ENCODE measurements at regions not wholly inside any gene's neighbourhood (a gene's known extent, or its start where the extent isn't known, plus 50 kb on each side); places are given as distances from the start of the nearest gene placed in this dataset.

GRCh38 chr12:84507956-84508850 is 404.4 kb downstream of the SLC6A15 start:
- peak in 1 of 2 donors; percentile 50 for DNase-seq (ENCODE audit: low spot score in 2 of 2)

GRCh38 chr12:84506282-84506681 is 406.3 kb downstream of the SLC6A15 start:
- Histone ChIP-seq H3K27ac (no peak overlapping the region), H3K36me3 (no peaks in the 10 kb centered on the region), H3K4me3 (no peak overlapping the region), H3K4me1 (peaks cover 15% of the 10 kb centered on the region), H3K27me3 (no peaks in the 10 kb centered on the region), H3K9me3 (no peaks in the 10 kb centered on the region)
- WGBS: 62% methylated on average over 5 of the region's 5 CpGs
- DNase-seq (ENCODE audit: low spot score in 2 of 2): no peak
- TF ChIP-seq EP300 (IDR thresholded peaks at IDR 0.05) (no peak), POLR2A (IDR thresholded peaks at IDR 0.05) (no peak), POLR2AphosphoS5 (IDR thresholded peaks at IDR 0.05) (no peak), CTCF (IDR thresholded peaks at IDR 0.05) (no peak)

More at GRCh38 chr12:84507956-84508850, 404.4 kb downstream of the SLC6A15 start:
- TF ChIP-seq POLR2AphosphoS5 (IDR thresholded peaks at IDR 0.05) (no peak), CTCF (IDR thresholded peaks at IDR 0.05) (no peak), EP300 (IDR thresholded peaks at IDR 0.05) (no peak), POLR2A (IDR thresholded peaks at IDR 0.05) (no peak)
- Histone ChIP-seq H3K9me3 (no peaks in the 10 kb centered on the region), H3K27me3 (no peaks in the 10 kb centered on the region), H3K36me3 (no peaks in the 10 kb centered on the region), H3K4me3 (no peak overlapping the region), H3K27ac (peak overlapping the region; percentile 20), H3K4me1 (peaks cover 15% of the 10 kb centered on the region)
- WGBS: 33% methylated on average over 6 of the region's 6 CpGs

GRCh38 chr12:84502907-84503787 is 409.5 kb downstream of the SLC6A15 start:
- DNase-seq (ENCODE audit: low spot score in 2 of 2): no peak
- 60% methylated on average over 4 of the region's 4 CpGs for WGBS
- no peaks in the 10 kb centered on the region for H3K36me3 ChIP-seq
- H3K9me3 ChIP-seq: no peaks in the 10 kb centered on the region
- H3K4me3 ChIP-seq: no peak overlapping the region
- no peak overlapping the region for H3K27ac ChIP-seq
- TF ChIP-seq EP300 (IDR thresholded peaks at IDR 0.05): no peak
- TF ChIP-seq POLR2A (IDR thresholded peaks at IDR 0.05): no peak
- peak; percentile 15 to 46 for TF ChIP-seq CTCF (IDR thresholded peaks at IDR 0.05)
- no peak for TF ChIP-seq POLR2AphosphoS5 (IDR thresholded peaks at IDR 0.05)
- peaks cover 6% of the 10 kb centered on the region for H3K4me1 ChIP-seq
- no peaks in the 10 kb centered on the region for H3K27me3 ChIP-seq

GRCh38 chr12:84502180-84502860 is 410.3 kb downstream of the SLC6A15 start:
- H3K4me3 ChIP-seq: no peak overlapping the region
- H3K4me1 ChIP-seq: no peaks in the 10 kb centered on the region
- H3K27ac ChIP-seq: no peak overlapping the region
- no peaks in the 10 kb centered on the region for H3K27me3 ChIP-seq
- no peaks in the 10 kb centered on the region for H3K9me3 ChIP-seq
- DNase-seq (ENCODE audit: low spot score in 2 of 2): no peak
- TF ChIP-seq EP300 (IDR thresholded peaks at IDR 0.05): no peak
- 67% methylated on average over 2 of the region's 2 CpGs for WGBS
- H3K36me3 ChIP-seq: no peaks in the 10 kb centered on the region

- no peaks in the 10 kb centered on the region for H3K27me3 ChIP-seq
- WGBS: 67% methylated on average over 1 of the region's 1 CpG
- H3K36me3 ChIP-seq: no peaks in the 10 kb centered on the region
- no peaks in the 10 kb centered on the region for H3K9me3 ChIP-seq
- no peak overlapping the region for H3K4me3 ChIP-seq
- no peak for DNase-seq (ENCODE audit: low spot score in 2 of 2)
- TF ChIP-seq CTCF (IDR thresholded peaks at IDR 0.05) (no peak), POLR2A (IDR thresholded peaks at IDR 0.05) (no peak), POLR2AphosphoS5 (IDR thresholded peaks at IDR 0.05) (no peak), EP300 (IDR thresholded peaks at IDR 0.05) (no peak)
- H3K4me1 ChIP-seq: no peaks in the 10 kb centered on the region
- H3K27ac ChIP-seq: no peak overlapping the region
Observed at GRCh38 chr12:84497819-84498218, 414.8 kb downstream of the SLC6A15 start.
